IMR-90 (cell line): ENCODE measurements at regions not wholly inside any gene's neighbourhood (a gene's known extent, or its start where the extent isn't known, plus 50 kb on each side); places are given as distances from the start of the nearest gene placed in this dataset.

Experiments
- CHD1 ChIP-seq: IDR thresholded peaks from 2 replicates; pipeline ENCODE4 v1.6.1; 2012; ENCODE audit warnings: low read depth, low read length, improper control_type of control experiment
- CTCF ChIP-seq: conservative IDR thresholded peaks from 2 replicates; pipeline ENCODE4 v1.5.1; 2012; ENCODE audit warnings: mild to moderate bottlenecking, low read depth, low read length, improper control_type of control experiment
- FOS ChIP-seq: fragments of 150-350 bp; IDR thresholded peaks from 2 replicates; pipeline ENCODE4 v1.6.1; 2016; ENCODE audit warnings: low read depth, low read length
- MXI1 ChIP-seq: IDR thresholded peaks from 2 replicates; pipeline ENCODE4 v1.6.1; 2012; ENCODE audit warnings: low read depth, mild to moderate bottlenecking, low read length, moderate library complexity, borderline replicate concordance
- POLR2A ChIP-seq: IDR thresholded peaks from 2 replicates; pipeline ENCODE4 v1.6.1; 2012; ENCODE audit warnings: mild to moderate bottlenecking, low read depth, low read length
- RFX5 ChIP-seq: IDR thresholded peaks from 2 replicates; pipeline ENCODE4 v1.8.0; 2012; ENCODE audit warnings: low read depth, mild to moderate bottlenecking, low read length, moderate library complexity
- SMC3 ChIP-seq: fragments of 150-350 bp; IDR thresholded peaks from 2 replicates; pipeline ENCODE4 v1.6.1; 2016; ENCODE audit warnings: low read depth, mild to moderate bottlenecking, antibody characterized with exemption, low read length, moderate library complexity

- TF ChIP-seq CTCF, result no peak
- TF ChIP-seq POLR2A, result no peak
- no peak for TF ChIP-seq FOS
- no peak for TF ChIP-seq SMC3
- no peak for TF ChIP-seq CHD1
- no peak for TF ChIP-seq MXI1
- no peak for TF ChIP-seq RFX5
Observed at GRCh38 chr2:64394153-64394552, 59.8 kb upstream of the LGALSL start.
